Neural cell (in vitro differentiated cells): ENCODE measurements at regions not wholly inside any gene's neighbourhood (a gene's known extent, or its start where the extent isn't known, plus 50 kb on each side); places are given as distances from the start of the nearest gene placed in this dataset.

Experiments used
- H2AFZ ChIP-seq: fragments of 200-600, 300-800 bp; sonication (generic), shearing (Covaris generic); 2 replicates; pipeline ENCODE4 v1.6.0; 2014; ENCODE audit warnings: low read depth, mild to moderate bottlenecking, antibody characterized with exemption, low read length, moderate library complexity
- H3F3A ChIP-seq: fragments of 200-600 bp; shearing (Covaris generic); 2 replicates; pipeline ENCODE4 v1.6.1; 2016; ENCODE audit warnings: mild to moderate bottlenecking, moderate library complexity, mixed read lengths, antibody characterized with exemption, low read length; ENCODE audit not compliant: insufficient read depth, poor library complexity, severe bottlenecking
- H3K27ac ChIP-seq: fragments of 200-600, 300-800 bp; sonication (generic), shearing (Covaris generic); 2 replicates; pipeline ENCODE4 v1.5.1; 2014; ENCODE audit warnings: mild to moderate bottlenecking, low read length, moderate library complexity
- H3K27me3 ChIP-seq: fragments of 300-800, 200-600 bp; sonication (generic), shearing (Covaris generic); 2 replicates; pipeline ENCODE4 v1.6.0; 2014; ENCODE audit warnings: mild to moderate bottlenecking, low read depth, low read length, moderate library complexity; ENCODE audit not compliant: insufficient read depth
- H3K36me3 ChIP-seq: fragments of 300-800, 200-600 bp; sonication (generic), shearing (Covaris generic); 2 replicates; pipeline ENCODE4 v1.5.1; 2014; ENCODE audit warnings: mild to moderate bottlenecking, antibody characterized with exemption, low read length, moderate library complexity; ENCODE audit not compliant: insufficient read depth
- H3K4me2 ChIP-seq: fragments of 300-800, 200-600 bp; sonication (generic), shearing (Covaris generic); 2 replicates; pipeline ENCODE4 v1.6.0; 2014; ENCODE audit warnings: mild to moderate bottlenecking, low read length
- H3K4me3 ChIP-seq: fragments of 300-800, 200-600 bp; sonication (generic), shearing (Covaris generic); 2 replicates; pipeline ENCODE4 v1.5.1; 2014; ENCODE audit warnings: mild to moderate bottlenecking, low read length, moderate library complexity
- H3K79me2 ChIP-seq: fragments of 200-600 bp; shearing (Covaris generic); replicated peaks from 2 replicates; pipeline ENCODE4 v1.6.0; 2014; ENCODE audit warnings: mild to moderate bottlenecking, low read length, moderate library complexity; ENCODE audit not compliant: insufficient read depth
- H3K9ac ChIP-seq: fragments of 300-800, 200-600 bp; sonication (generic), shearing (Covaris generic); 2 replicates; pipeline ENCODE4 v1.6.1; 2016; ENCODE audit warnings: mild to moderate bottlenecking, low read length, mixed read lengths
- H3K9me2 ChIP-seq: fragments of 200-600 bp; shearing (Covaris generic); 2 replicates; pipeline ENCODE4 v1.6.1; 2016; ENCODE audit warnings: mild to moderate bottlenecking, low read length, mixed read lengths; ENCODE audit not compliant: insufficient read depth
- H3K9me3 ChIP-seq: fragments of 200-600, 300-800 bp; sonication (generic), shearing (Covaris generic); 2 replicates; pipeline ENCODE4 v1.6.1; 2016; ENCODE audit warnings: mild to moderate bottlenecking, mixed run types, low read length, moderate library complexity, mixed read lengths
- H4K20me1 ChIP-seq: fragments of 200-600 bp; shearing (Covaris generic); 2 replicates; pipeline ENCODE4 v1.6.1; 2016; ENCODE audit warnings: mild to moderate bottlenecking, mixed run types; ENCODE audit not compliant: insufficient read depth
- EP300 ChIP-seq: fragments of 450-650 bp; conservative IDR thresholded peaks from 2 replicates; pipeline ENCODE4 v1.6.1; 2014; ENCODE audit warnings: antibody characterized with exemption, mild to moderate bottlenecking, moderate library complexity; ENCODE audit not compliant: poor library complexity, severe bottlenecking
- EZH2 ChIP-seq: fragments of 200-600, 300-800 bp; shearing (Covaris generic), sonication (generic); IDR thresholded peaks from 2 replicates; pipeline ENCODE4 v1.6.1; 2014; ENCODE audit warnings: antibody characterized with exemption, low read length, borderline replicate concordance, mild to moderate bottlenecking; ENCODE audit not compliant: insufficient read depth, poor library complexity, severe bottlenecking
- MXI1 ChIP-seq: fragments of 450-650 bp; conservative IDR thresholded peaks from 2 replicates; pipeline ENCODE4 v1.6.1; 2014; ENCODE audit warnings: antibody characterized with exemption, mild to moderate bottlenecking; ENCODE audit not compliant: poor library complexity, severe bottlenecking
- POLR2AphosphoS5 ChIP-seq: IDR thresholded peaks from 2 replicates; pipeline ENCODE4 v1.6.1; 2012
- RAD21 ChIP-seq: fragments of 450-650 bp; conservative IDR thresholded peaks from 2 replicates; pipeline ENCODE4 v1.6.1; 2014; ENCODE audit warnings: antibody characterized with exemption, mild to moderate bottlenecking, moderate library complexity
- SMC3 ChIP-seq: fragments of 450-650 bp; conservative IDR thresholded peaks from 2 replicates; pipeline ENCODE4 v1.6.1; 2014; ENCODE audit warnings: antibody characterized with exemption, mild to moderate bottlenecking, moderate library complexity; ENCODE audit not compliant: poor library complexity
- TAF1 ChIP-seq: IDR thresholded peaks from 2 replicates; pipeline ENCODE4 v1.6.1; 2012; ENCODE audit warnings: low read depth
- TF ChIP-seq, protein P1 (sequence below): IDR thresholded peaks from 2 replicates; pipeline ENCODE4 v1.6.1; 2012; ENCODE audit warnings: borderline replicate concordance
- TF ChIP-seq, protein P2 (sequence below): fragments of 450-650 bp; IDR thresholded peaks from 2 replicates; pipeline ENCODE4 v1.5.1; 2014; ENCODE audit warnings: antibody characterized with exemption, mild to moderate bottlenecking, moderate library complexity; ENCODE audit not compliant: poor library complexity, severe bottlenecking

DNA sequence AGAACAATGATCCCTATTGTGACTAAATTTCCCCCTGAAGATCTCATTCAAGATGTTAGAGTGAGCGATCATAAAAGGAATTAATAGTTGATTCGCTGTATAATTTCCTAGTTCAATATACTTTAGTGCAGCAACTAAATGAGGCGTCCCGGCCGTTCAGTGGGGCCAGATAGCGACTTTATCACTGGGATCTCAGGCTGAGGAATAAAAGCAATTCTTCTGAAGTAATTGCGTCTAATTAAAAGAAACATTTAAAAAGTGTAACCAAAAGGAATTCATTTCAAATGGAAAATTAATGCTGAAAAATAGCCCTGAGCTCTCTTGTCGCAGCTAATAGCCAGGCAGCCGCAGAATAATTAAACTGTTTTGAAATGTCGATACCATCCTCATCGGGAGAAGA is 82.2 kb upstream of the TOP1 start:
- TF ChIP-seq EP300 (no peak), TAF1 (no peak), EZH2 (no peak), SMC3 (no peak), POLR2AphosphoS5 (no peak), MXI1 (no peak), RAD21 (no peak)
- TF ChIP-seq, protein P1, sequence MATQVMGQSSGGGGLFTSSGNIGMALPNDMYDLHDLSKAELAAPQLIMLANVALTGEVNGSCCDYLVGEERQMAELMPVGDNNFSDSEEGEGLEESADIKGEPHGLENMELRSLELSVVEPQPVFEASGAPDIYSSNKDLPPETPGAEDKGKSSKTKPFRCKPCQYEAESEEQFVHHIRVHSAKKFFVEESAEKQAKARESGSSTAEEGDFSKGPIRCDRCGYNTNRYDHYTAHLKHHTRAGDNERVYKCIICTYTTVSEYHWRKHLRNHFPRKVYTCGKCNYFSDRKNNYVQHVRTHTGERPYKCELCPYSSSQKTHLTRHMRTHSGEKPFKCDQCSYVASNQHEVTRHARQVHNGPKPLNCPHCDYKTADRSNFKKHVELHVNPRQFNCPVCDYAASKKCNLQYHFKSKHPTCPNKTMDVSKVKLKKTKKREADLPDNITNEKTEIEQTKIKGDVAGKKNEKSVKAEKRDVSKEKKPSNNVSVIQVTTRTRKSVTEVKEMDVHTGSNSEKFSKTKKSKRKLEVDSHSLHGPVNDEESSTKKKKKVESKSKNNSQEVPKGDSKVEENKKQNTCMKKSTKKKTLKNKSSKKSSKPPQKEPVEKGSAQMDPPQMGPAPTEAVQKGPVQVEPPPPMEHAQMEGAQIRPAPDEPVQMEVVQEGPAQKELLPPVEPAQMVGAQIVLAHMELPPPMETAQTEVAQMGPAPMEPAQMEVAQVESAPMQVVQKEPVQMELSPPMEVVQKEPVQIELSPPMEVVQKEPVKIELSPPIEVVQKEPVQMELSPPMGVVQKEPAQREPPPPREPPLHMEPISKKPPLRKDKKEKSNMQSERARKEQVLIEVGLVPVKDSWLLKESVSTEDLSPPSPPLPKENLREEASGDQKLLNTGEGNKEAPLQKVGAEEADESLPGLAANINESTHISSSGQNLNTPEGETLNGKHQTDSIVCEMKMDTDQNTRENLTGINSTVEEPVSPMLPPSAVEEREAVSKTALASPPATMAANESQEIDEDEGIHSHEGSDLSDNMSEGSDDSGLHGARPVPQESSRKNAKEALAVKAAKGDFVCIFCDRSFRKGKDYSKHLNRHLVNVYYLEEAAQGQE, result no peak
- TF ChIP-seq, protein P2, sequence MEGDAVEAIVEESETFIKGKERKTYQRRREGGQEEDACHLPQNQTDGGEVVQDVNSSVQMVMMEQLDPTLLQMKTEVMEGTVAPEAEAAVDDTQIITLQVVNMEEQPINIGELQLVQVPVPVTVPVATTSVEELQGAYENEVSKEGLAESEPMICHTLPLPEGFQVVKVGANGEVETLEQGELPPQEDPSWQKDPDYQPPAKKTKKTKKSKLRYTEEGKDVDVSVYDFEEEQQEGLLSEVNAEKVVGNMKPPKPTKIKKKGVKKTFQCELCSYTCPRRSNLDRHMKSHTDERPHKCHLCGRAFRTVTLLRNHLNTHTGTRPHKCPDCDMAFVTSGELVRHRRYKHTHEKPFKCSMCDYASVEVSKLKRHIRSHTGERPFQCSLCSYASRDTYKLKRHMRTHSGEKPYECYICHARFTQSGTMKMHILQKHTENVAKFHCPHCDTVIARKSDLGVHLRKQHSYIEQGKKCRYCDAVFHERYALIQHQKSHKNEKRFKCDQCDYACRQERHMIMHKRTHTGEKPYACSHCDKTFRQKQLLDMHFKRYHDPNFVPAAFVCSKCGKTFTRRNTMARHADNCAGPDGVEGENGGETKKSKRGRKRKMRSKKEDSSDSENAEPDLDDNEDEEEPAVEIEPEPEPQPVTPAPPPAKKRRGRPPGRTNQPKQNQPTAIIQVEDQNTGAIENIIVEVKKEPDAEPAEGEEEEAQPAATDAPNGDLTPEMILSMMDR, result no peak
- Histone ChIP-seq H2AFZ (no peak overlapping the region), H4K20me1 (no peaks in the 10 kb centered on the region), H3K9me2 (no peaks in the 10 kb centered on the region), H3K27me3 (no peaks in the 10 kb centered on the region), H3K9ac (no peak overlapping the region), H3K9me3 (no peaks in the 10 kb centered on the region), H3K4me3 (no peak overlapping the region), H3F3A (no peaks in the 10 kb centered on the region), H3K4me2 (no peak overlapping the region), H3K27ac (no peak overlapping the region), H3K79me2 (no peaks in the 10 kb centered on the region), H3K36me3 (no peaks in the 10 kb centered on the region)

- H3K79me2 ChIP-seq, result no peaks in the 10 kb centered on the region
- no peaks in the 10 kb centered on the region for H3F3A ChIP-seq
- H3K36me3 ChIP-seq, result no peaks in the 10 kb centered on the region
- no peak overlapping the region for H2AFZ ChIP-seq
- H3K4me3 ChIP-seq, result no peak overlapping the region
- TF ChIP-seq EZH2, result no peak
- TF ChIP-seq, protein P2, result no peak
- TF ChIP-seq, protein P1, result no peak
- TF ChIP-seq SMC3, result no peak
- no peak for TF ChIP-seq TAF1
- no peak for TF ChIP-seq RAD21
- TF ChIP-seq MXI1, result no peak
- no peak for TF ChIP-seq EP300
- no peak for TF ChIP-seq POLR2AphosphoS5
- H3K27ac ChIP-seq, result no peak overlapping the region
- no peak overlapping the region for H3K4me2 ChIP-seq
- no peak overlapping the region for H3K9ac ChIP-seq
- no peaks in the 10 kb centered on the region for H4K20me1 ChIP-seq
- H3K9me3 ChIP-seq, result no peaks in the 10 kb centered on the region
- no peaks in the 10 kb centered on the region for H3K27me3 ChIP-seq
- no peaks in the 10 kb centered on the region for H3K9me2 ChIP-seq
These were observed 80.0 kb upstream of the TOP1 start for GRCh38 chr20:40948465-40949267.
